ENCODE measurements at regions not wholly inside any gene's neighbourhood (a gene's known extent, or its start where the extent isn't known, plus 50 kb on each side); places are given as distances from the start of the nearest gene placed in this dataset.
"Not testable (repeated sequence)": the region's sequence is repeated elsewhere in the genome, so short reads cannot be mapped to it uniquely, and the experiment has no call there.

DNA sequence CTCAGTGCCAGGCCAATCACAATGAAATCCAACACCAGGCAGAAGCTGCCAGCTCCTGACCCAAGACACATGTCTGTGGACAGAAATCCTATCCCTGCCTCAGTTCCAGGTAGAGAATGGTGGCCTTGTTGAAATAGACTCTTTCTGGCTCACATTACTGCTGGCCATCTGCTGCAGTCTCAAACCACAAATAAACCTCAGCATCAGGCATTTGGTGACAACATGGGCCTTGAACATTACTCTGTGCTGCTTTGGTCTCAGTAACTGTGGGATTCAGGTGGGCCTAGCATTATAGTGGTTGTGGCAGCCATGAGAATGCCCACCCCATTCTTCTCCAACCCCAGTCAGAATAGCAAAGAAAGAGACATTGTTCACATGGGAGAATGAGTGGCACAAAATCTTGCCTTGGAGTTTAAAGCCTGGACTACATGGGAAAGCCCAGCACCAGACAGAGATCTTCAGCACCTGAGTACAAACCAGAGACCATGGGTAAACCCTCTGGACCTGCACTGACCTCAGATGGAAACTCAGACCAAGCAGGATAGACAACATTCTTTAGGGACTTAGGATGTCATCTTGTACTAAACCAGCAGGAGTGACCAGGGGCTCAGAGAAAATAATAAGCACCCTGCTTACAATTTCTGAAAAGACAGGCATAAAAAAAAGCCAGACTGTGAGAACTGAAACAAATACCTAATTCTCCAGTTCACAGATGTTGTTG, 50.4 kb upstream of the TRAM1L1 start:
- no peak for DNase-seq (ENCODE audit: low read depth, low spot score)

DNA sequence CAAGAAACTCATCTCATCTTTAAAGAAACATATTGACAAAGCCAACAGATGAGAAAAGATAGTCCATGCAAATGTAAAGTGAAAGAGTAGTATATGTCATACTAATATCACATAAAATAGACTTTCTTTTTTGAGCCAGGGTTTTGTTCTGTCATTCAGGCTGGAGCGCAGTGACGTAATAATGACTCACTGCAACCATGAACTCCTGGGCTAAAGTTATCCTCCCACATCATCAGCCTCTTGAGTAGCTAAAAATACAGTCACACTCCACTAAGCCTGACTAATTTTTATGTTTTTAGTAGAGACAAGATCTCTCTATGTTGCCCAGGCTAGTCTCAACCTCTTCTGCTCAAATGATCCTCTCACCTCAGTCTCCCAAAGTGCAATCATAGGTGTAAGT, 51.8 kb upstream of the TRAM1L1 start:
- peak; percentile 76 for DNase-seq (ENCODE audit: low read depth, low spot score)
- H3K27ac ChIP-seq, result no peak overlapping the region

More for the DNA sequence above, 50.4 kb upstream of the TRAM1L1 start:
- H3K27ac ChIP-seq, result no peak overlapping the region

DNA sequence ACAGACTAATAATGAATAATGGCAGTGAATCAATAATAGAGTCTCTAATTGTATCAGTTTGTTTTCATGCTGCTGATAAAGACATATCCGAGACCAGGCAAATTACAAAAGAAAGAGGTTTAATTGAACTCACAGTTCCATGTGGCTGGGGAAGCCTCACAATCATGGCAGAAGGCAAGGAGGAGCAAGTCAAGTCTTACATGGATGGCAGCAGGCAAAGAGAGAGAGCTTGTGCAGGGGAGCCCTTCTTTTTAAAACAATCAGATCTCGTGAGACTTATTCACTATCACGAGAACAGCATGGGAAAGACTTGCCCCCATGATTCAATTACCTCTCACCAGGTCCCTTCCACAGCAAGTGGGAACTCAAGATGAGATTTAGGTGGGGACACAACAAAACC, 53.4 kb upstream of the TRAM1L1 start:
- DNase-seq (ENCODE audit: low read depth, low spot score); H3K27ac ChIP-seq: not testable (repeated sequence)

DNA sequence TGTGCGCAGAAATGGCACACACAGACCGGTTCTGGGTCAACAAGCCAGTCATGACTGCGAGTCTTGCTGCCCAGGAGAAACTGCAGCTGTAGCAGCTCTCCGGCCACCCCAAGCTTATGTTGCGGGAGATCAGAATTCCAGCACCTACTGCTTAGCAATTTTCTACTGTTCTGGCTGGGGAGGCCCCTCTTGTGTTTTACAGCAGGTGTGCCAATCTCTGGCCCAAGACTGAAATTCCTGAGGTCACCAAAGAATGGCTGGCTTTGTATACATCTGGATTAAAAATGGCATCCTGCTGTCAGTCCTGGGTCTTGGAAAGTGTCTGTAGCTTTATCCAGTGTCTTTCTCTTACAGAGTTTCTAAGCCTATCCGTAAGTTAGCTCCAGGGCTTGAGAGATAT, 68.9 kb upstream of the TRAM1L1 start:
- no peak for DNase-seq (ENCODE audit: low read depth, low spot score)
- no peak overlapping the region for H3K27ac ChIP-seq

DNA sequence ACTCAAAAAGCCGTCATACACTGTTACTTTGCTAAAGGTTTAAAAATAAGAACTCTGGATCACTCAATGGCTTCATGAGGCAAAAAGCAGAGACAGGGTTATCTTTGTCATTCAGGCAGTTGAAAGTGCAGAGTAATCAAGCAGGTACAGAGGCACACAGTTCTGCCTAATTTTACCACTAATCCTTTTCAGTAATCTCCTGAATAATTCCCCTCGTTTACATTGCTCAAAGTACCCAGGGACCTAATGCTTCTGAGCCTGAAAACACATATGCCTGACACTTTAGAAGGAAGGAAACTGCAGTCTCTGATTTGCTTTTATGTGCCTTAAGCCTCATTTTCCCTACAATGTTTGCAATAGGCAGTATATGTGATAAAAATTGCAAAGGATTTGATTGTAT, 71.4 kb upstream of the TRAM1L1 start:
- no peak for DNase-seq (ENCODE audit: low read depth, low spot score)
- H3K27ac ChIP-seq, result no peak overlapping the region

DNA sequence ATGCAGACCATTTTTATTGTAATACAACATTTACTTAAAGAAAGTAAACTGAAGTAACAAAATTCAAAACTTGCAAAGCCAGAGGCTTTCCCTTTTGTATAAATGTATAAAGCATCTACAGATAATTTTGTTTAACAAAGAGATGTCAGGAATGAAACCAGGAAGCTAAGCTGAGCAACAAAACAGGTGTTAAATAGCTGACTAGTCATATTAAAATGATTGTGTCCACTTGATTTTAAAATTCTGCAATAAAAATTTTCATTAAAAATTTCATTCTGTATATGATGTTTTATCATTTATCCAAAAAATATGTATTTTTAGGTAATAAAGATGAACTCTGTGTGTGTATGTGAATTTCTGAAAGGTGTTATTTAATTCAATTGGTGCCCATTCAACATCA, 72.0 kb upstream of the TRAM1L1 start:
- no peak overlapping the region for H3K27ac ChIP-seq
- DNase-seq (ENCODE audit: low read depth, low spot score), result no peak

DNA sequence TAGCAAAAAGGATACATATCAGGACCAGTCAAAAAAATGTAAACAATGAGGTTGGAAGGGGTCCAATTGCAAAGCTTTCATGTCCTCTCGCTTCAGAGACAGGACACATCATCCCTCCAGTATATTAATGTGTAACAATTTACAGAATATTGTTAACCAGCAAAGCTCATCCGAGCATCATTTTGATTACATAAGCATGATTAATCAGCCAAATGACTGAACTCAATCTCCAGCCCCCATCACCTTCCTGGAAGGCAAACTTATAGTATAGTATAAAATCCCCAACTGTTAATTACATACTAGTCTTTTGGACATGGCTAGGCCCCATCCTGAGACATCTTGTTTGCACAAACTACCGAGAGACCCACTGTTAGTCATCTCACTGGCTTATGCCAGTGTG, 77.6 kb upstream of the TRAM1L1 start:
- no peak overlapping the region for H3K27ac ChIP-seq
- no peak for DNase-seq (ENCODE audit: low read depth, low spot score)

DNA sequence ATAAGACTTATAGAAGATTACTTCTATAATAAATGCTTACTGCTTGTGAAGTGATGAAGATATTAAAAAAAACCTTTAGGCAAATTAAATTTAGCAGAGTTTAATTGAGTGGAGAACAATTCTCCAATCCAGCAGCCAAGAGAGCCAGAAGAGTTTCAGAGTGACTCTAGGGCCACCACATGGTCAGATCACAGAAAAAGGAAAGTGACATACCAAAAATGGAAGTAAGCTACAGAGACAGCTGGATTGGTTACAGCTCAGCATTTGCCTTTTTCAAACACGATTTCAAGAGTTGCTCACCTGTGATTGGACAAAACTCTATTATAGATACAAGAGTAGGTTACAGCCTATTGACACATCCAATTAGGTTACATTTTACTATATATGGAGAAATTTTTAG, 79.0 kb upstream of the TRAM1L1 start:
- DNase-seq (ENCODE audit: low read depth, low spot score), result no peak
- H3K27ac ChIP-seq, result no peak overlapping the region

DNA sequence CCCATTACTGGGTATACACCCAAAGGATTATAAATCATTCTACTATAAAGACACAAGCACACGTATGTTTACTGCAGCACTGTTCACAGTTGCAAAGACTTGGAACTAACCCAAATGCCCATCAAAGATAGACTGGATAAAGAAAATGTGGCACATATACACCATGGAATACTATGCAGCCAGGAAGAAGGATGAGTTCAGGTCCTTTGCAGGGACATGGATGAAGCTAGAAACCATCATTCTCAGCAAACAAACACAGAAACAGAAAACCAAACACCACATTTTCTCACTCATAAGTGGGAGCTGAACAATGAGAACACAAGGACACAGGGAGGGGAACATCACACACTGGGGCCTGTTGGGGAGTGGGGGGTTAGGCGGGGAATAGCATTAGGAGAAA, 90.0 kb upstream of the TRAM1L1 start:
- H3K27ac ChIP-seq; DNase-seq (ENCODE audit: low read depth, low spot score): not testable (repeated sequence)

DNA sequence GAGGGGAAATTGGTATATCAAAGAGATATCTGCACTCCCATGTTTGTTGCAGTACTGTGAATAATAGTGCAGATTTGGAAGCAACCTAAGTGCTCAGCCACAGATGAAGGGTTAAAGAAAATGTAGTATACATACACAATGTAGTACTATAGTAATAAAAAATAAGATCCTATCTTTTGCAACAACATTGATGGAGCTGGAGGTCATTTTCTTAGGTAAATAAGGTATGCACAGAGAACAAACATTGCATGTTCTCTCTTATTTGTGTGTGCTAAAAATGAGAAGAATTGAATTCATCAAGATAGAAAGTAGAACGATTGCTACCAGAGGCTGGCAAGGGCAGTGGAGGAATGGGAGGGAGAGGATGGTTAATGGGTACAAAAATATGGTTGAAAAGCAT, 117.9 kb upstream of the TRAM1L1 start:
- DNase-seq (ENCODE audit: low read depth, low spot score), result no peak
- no peak overlapping the region for H3K27ac ChIP-seq

DNA sequence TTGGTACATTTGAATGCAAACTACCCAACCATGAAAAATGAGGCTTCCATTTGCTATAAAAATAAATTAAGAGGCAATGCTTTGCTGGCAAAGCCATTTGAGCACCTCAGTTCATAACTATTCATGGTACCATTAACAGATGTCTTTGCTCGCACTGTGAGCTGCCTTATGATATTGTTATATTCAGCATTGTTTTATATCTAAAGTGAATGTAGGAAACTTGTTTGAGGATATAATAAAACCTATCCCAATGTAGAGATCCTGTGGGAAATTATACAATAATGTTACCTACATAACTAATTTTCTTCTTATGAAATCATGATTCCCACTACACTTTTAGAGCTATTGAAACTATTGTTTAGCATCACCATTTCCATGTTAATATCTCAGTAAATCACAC, 125.2 kb upstream of the TRAM1L1 start:
- no peak overlapping the region for H3K27ac ChIP-seq
- no peak for DNase-seq (ENCODE audit: low read depth, low spot score)

DNA sequence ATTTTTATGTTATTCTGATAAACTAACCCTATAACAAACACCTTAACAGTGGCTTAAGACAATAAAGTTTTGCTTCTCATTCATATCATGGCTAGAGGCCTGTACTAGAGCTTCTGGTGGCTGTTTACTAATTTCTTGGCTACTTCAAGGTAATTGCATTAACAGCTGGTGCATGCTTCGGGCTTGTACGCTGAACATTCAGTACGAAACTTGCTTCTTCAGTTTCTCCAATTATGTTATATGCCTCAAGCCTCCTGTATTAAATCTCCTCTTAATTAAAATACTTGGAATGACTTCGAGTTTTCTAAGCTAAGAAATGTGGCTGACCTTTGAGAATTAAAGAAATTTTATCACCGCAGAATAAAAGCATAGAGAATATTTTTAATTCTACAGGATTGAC, 138.9 kb upstream of the TRAM1L1 start:
- H3K27ac ChIP-seq, result no peak overlapping the region
- no peak for DNase-seq (ENCODE audit: low read depth, low spot score)

DNA sequence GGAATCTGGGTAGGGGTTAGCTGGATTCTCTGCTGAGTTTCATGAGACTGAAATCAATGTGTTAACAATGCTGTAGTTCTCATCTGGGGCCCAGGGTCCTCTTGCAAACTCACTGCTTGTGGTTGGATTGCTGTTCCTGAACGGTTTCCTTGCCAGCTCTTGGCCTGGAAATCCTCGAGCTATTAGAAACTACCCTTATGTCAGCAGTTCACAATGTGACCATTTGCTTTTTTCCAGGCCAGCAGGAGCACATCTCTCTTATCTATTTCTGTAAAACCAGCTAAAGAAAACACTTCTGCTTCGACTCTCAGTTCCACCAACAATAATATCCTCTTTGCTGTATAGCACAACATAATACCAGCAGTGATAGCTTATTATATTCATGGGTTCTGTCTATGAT, 140.1 kb upstream of the TRAM1L1 start:
- no peak overlapping the region for H3K27ac ChIP-seq

DNA sequence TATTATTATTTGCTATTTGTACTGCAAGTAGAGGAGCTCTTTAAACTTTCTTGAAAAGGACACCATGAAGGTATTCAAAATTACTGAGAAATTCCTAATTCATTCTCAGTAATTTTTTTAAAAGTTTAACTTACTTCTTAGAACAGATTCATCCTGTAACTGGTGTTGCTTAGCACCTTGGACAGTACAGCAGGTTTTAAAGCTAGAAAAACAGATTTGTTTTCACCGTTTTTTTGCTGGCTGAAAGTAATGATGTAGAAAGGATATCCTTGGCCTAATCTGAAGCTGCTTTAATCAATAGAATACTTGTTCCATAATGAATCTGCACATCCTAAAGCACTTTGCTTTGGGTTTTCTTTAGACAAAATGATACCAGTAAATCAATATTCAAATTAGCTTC, 142.5 kb upstream of the TRAM1L1 start:
- no peak for DNase-seq (ENCODE audit: low read depth, low spot score)
- no peak overlapping the region for H3K27ac ChIP-seq

More for the DNA sequence above, 140.1 kb upstream of the TRAM1L1 start:
- DNase-seq (ENCODE audit: low read depth, low spot score), result no peak

DNA sequence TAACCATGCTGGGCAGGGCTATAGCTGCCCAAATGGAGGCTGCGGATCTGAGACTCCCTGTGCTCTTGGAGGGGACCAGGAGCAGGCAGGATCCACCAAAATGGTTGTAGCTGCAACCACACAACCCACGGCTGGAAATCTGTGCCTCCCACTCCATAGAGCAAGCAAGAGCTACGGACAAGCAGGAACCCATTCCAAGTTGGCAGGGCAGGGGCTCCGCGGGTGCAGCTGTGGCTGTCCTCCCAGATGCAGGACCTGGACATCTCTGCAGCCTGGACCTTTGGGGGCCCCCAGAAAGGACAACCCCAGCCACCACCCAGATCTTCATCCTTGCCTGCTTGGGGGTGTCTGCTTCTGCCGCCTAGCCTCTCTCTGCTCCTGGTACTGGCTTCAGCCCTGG, 154.1 kb upstream of the TRAM1L1 start:
- DNase-seq (ENCODE audit: low read depth, low spot score), result no peak
- H3K27ac ChIP-seq, result no peak overlapping the region

DNA sequence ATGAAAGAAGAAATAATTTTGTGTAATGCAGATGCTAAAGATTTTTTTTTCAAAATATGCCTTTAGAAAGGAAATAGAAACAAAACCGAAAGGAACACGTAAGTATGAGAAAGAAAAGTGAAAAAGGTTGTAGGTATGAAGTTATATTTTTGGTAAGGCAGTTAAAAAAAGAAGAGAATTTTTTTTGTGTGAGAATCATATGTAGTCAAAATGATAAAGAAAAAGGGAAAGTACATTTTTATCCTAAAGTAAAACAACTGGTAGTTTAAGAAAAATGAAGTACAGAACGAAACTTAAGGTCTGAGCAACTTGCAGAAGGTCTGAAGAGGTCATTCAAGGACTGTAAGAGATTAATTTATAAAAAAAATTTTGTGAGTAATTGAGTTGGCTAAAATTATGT, 164.0 kb upstream of the TRAM1L1 start:
- DNase-seq (ENCODE audit: low read depth, low spot score), result no peak
- no peak overlapping the region for H3K27ac ChIP-seq

DNA sequence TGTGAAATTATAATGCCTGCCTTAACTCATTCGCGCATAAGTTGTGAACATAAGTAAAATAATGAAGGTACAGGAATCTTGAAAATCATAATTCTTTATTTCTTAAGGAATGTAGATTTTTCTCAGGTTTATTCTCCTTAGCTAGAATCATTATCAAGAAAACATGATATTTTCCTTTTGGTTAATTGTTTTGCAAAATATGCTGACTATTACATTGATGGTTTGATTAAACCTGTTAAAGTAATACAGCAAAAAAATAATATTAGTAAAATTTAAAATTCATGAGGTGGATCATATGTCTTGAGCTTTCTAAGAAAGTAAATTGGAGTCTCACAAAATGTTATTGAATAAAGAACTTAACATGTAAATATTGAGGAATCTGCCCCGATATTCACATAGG, 178.7 kb upstream of the TRAM1L1 start:
- DNase-seq (ENCODE audit: low read depth, low spot score), result no peak
- H3K27ac ChIP-seq, result no peak overlapping the region

DNA sequence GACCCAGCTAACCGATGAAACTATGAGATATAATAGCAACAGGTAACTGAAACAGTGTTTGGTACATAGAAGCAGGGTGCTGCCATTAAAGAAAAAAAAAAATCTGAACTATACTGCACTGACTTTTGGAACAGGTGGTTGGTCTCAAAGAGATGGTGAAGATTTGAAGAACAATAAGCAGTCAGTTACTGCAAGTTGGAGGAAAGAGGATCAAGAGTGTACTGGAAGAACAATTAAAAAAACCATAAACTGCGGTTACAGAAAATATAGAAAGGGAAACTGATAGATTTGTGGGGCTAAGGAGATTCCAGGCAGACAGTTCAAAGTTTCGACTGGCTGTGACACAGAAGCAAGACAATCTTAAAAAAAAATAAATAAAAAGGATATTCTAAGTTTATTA, 181.9 kb upstream of the TRAM1L1 start:
- DNase-seq (ENCODE audit: low read depth, low spot score), result no peak
- H3K27ac ChIP-seq, result no peak overlapping the region

DNA sequence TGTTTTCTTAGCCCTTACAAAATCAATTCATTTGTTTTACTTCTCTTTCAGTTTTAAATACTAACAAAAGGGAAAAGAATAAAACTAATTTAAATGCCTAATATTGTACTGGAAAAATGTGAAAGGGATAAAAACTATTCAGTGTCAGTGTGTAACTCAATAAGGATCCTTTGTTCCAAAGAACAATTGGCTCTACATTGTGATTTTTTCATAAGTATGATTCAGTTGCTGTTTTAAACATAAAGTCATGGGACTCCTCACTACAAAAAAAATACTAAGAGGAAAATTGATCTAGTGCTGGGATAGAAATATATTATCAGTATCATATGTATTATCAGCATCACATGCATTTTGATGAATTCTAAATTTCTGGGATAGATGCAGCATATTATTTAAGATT, 199.4 kb upstream of the TRAM1L1 start:
- H3K27ac ChIP-seq, result no peak overlapping the region
- no peak for DNase-seq (ENCODE audit: low read depth, low spot score)

DNA sequence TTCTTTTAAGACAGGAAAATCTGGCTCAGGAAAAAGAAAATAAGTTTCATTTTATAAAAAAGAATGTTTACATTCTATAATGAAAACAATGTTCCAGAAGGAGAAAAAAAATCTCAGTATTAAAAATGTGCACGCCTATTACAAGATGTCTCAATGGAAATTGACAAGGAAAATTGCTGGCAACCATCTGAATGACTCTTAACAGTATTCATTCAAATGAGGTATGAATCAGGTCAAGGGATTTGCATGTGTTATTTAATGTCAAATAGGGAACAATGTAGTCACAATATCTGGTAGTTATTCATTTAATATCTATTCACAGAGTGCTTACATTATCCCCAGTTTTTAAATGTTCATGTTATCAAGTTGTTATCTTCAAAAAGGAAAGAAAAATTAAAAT, 208.4 kb upstream of the TRAM1L1 start:
- no peak overlapping the region for H3K27ac ChIP-seq

DNA sequence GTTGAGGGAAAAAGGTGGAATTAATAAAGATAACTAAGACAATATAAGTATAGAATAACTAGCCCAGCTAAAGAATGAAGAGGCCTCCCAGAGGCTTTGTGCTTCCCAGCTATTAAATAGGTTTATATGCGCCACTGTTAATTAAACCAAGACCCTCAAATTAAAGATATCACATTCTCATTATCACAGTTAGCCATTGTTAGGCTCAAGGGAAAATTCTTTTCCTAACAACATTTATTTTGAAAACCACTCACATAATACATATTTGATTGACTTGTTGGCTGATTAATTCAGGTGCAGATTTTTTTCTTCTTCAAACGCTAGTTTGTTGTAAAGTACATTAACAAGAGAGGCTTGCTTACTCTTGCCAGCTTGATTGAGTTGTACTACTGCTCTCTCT, 216.8 kb upstream of the TRAM1L1 start:
- DNase-seq (ENCODE audit: low read depth, low spot score), result no peak

More for the DNA sequence above, 208.4 kb upstream of the TRAM1L1 start:
- DNase-seq (ENCODE audit: low read depth, low spot score), result no peak

DNA sequence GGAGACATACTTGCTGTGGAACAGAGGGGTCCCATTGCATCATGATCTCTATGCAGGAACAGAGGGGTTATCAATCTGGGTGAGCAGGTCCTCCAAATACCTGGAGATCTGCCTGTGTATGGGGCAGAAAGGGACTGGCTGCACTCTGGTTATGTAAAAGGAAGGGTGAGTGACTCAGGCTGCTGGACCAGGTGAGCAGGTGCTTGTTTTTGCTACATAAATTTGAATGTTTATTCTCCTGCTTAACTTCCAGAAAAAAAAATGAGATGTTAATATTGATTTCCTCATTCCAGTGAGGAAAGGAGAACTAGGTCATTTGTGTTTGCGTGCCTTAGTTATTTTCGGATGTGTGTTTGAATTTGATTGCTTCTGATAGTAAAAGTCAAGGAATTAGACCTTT, 225.8 kb upstream of the TRAM1L1 start:
- no peak for DNase-seq (ENCODE audit: low read depth, low spot score)
- no peak overlapping the region for H3K27ac ChIP-seq

More for the DNA sequence above, 216.8 kb upstream of the TRAM1L1 start:
- no peak overlapping the region for H3K27ac ChIP-seq

DNA sequence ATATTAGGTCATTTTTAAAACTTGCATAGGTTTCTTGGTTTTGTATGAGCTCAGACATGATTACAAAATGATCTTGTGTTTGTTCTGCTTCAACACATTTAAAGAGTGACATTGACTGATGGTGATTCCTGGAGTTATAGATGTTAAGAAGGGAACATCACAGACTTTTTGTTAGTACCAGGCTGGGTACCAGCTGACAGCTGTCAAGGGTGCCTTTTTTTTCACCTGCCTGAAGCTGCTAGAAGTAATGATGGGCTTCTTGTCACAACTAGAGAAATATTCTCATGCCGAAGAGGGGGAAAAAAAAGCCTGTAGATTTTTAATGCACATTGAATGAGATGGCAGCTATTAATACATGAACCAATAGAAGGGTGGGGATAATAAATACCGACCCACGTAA, 226.6 kb upstream of the TRAM1L1 start:
- no peak for DNase-seq (ENCODE audit: low read depth, low spot score)

More for the DNA sequence above, 226.6 kb upstream of the TRAM1L1 start:
- H3K27ac ChIP-seq, result no peak overlapping the region

All from epithelial cell of prostate (primary cell).